Left ventricle myocardium superior (tissue), 1 donor: ENCODE measurements at regions not wholly inside any gene's neighbourhood (a gene's known extent, or its start where the extent isn't known, plus 50 kb on each side); places are given as distances from the start of the nearest gene placed in this dataset.
A peak's percentile ranks its signal among the peaks of the same experiment; 100 is the strongest.
"Not testable (repeated sequence)": the region's sequence is repeated elsewhere in the genome, so short reads cannot be mapped to it uniquely, and the experiment has no call there.

Experiments used
- ATAC-seq: fragments of 200-7000 bp; cut with Tn5 transposase; one replicate; pipeline ENCODE4 v1.9.1; 2020; ENCODE audit warnings: mild to moderate bottlenecking, moderate library complexity
- DNase-seq: peaks from one replicate; pipeline ENCODE4 v3.0.0-alpha.2; 2020
- intact Hi-C: fragments of 100-400 bp; cut with micrococcal nuclease; formaldehyde crosslinking; loops from one replicate; pipeline ENCODE4 v1.11.0; 2022
- donor health status: DM: no; HTN: yes; CAD: no; lungs with severe emphysema.

GRCh38 chr10:95137990-95138625 is 55.9 kb upstream of the ACSM6 start:
- intact Hi-C loops, ATAC-seq, DNase-seq: not testable (repeated sequence)

GRCh38 chr10:95134490-95134889 is 59.5 kb upstream of the ACSM6 start:
- DNase-seq (no peak), ATAC-seq (no peak)
- intact Hi-C loops, result no loop called here

- DNase-seq, result no peak
- intact Hi-C loops, result no loop called here
These were observed 60.0 kb upstream of the ACSM6 start for GRCh38 chr10:95133997-95134396.

GRCh38 chr10:95133016-95133752 is 60.9 kb upstream of the ACSM6 start:
- intact Hi-C loops, result no loop called here
- DNase-seq (no peak), ATAC-seq (peak; percentile 59)

More at GRCh38 chr10:95133997-95134396, 60.0 kb upstream of the ACSM6 start:
- ATAC-seq, result no peak

- ATAC-seq, intact Hi-C loops, DNase-seq: not testable (repeated sequence)
These were observed 61.1 kb upstream of the CYP2C8 start for GRCh38 chr10:95130429-95130828.

- ATAC-seq (no peak), DNase-seq (no peak)
- intact Hi-C loops, result no loop called here
These were observed 56.3 kb upstream of the CYP2C8 start for GRCh38 chr10:95125582-95125981.

- ATAC-seq (no peak), DNase-seq (no peak)
- intact Hi-C loops, result no loop called here
These were observed 53.4 kb upstream of the CYP2C8 start for GRCh38 chr10:95122736-95123135.

GRCh38 chr10:95121904-95122303 is 52.6 kb upstream of the CYP2C8 start:
- intact Hi-C loops, result no loop called here
- ATAC-seq, result no peak
- no peak for DNase-seq
